Right ventricle myocardium inferior (tissue), 1 donor: ENCODE measurements at regions not wholly inside any gene's neighbourhood (a gene's known extent, or its start where the extent isn't known, plus 50 kb on each side); places are given as distances from the start of the nearest gene placed in this dataset.
A peak's percentile ranks its signal among the peaks of the same experiment; 100 is the strongest.
"Not testable (repeated sequence)": the region's sequence is repeated elsewhere in the genome, so short reads cannot be mapped to it uniquely, and the experiment has no call there.

Experiments used
- ATAC-seq: fragments of 200-7000 bp; cut with Tn5 transposase; one replicate; pipeline ENCODE4 v1.9.1; 2020; ENCODE audit warnings: mild to moderate bottlenecking, moderate library complexity
- DNase-seq: peaks from one replicate; pipeline ENCODE4 v3.0.0; 2021; ENCODE audit errors: missing footprints
- intact Hi-C: fragments of 100-400 bp; cut with DNase I; formaldehyde crosslinking; loops from one replicate; pipeline ENCODE4 v1.11.0; 2022
- donor health status: DM: no; HTN: yes; CAD: no; lungs with severe emphysema.

DNA sequence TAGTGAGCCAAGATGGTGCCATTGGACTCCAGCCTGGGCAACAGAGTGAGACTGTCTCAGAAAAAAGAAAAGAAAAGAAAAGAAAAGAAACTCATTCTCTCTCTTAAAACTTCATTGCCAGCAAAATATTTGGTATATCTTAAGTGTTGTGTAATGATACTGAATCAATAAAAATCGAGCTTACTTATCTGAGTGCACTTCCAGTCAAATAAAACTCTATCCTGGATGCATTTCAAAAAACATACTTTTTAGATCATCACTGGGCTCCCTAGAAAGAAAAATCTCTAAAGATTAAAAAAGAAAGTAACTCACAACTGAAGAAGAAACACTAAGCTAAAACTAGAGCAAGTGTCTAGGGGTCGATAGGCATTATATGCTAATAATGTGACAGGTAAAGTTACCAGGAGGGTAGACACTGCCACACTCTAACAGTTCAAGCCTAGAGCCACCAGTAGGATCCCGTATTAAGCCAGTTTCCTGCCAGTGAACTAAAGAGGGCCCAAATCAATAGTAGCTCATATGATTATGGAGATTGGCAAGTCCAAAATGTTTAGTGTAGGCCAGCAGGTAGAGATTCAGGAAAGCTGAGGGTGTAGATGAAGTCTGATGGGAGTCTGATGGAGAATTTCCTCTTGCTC is 242.1 kb upstream of the CYRIA start:
- no peak for ATAC-seq
- no peak for DNase-seq
- intact Hi-C loops = no loop called here

DNA sequence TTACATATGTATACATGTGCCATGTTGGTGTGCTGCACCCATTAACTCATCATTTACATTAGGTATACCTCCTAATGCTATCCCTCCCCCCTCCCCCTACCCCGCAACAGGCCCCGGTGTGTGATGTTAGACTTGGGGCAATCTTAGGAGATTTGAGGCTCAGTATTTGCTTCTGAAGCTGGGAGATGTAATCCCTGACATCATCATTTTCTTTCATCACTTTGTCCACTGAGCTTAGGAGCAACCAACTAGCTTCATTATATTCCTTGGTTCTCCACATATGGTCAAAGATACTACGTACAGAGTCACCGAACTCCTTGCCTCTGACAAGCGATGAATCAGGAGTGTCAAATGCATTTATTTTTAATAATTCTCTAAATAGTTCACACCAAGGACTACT is 239.7 kb upstream of the CYRIA start:
- ATAC-seq, DNase-seq, intact Hi-C loops: not testable (repeated sequence)

DNA sequence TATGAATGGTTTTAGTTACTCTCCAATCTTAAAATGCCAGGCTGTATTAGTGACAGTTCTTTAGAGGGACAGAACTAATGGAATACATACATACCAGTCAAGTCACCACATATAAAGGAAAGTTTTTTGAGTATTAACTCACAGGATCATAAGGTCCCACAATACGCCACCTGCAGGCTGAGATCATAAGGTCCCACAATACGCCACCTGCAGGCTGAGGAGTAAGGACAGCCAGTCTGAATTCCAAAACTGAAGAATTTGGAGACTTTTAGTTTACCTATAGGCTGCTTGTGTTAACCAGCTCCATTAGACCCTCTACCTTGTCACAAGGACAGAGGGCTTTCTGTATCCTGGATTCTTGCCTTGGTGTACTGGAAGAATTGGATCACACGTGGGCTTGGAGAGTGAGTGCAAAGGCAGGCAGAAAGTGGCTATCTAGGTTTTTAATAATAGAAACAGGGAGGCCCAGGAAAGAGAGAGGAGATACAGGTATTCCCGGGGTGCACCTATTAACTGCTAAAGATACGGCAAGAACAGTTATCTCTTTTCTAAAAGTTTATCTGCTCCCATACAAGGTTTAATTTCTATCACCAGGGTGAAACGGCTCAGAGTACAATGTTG is 234.9 kb upstream of the CYRIA start:
- DNase-seq = no peak
- intact Hi-C loops = no loop called here
- ATAC-seq = no peak

DNA sequence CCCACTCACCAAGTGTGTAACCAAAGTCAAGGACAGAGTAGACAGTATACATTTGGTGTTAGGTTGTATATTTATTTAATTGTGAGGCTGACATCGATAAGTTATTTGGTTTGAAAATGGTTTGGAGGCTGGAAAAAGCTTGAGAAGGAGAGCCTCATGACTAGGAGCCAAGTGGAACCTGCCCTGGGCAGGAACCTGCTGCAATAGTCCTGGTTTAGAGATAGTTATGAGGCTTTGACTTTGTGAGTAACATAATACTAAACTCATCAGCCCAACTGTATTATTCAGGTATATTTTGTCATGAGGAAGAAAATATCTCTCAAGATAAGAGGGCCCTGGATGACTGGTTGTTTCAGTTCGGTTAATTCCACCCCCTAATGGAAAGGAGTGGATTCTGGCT is 234.3 kb upstream of the CYRIA start:
- ATAC-seq = no peak
- DNase-seq = no peak
- intact Hi-C loops = no loop called here

DNA sequence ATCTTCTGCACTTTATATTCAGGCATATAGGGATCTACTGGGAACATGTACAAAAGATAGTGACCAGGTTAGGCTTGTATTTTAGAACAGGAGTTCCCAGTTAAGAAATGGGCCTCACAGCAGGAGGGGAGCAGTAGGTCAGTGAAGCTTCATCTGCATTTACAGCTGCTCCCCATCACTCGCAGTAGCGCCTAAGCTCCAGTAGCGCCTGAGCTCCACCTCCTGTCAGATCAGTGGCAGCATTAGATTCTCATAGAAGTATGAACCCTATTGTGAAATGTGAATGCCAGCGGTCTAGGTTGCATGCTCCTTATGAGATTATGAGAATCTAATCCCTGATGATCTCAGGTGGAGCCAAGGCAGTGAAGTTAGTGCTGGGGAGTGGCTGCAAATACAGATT is 224.4 kb upstream of the CYRIA start:
- ATAC-seq = no peak
- DNase-seq = no peak
- intact Hi-C loops = no loop called here

DNA sequence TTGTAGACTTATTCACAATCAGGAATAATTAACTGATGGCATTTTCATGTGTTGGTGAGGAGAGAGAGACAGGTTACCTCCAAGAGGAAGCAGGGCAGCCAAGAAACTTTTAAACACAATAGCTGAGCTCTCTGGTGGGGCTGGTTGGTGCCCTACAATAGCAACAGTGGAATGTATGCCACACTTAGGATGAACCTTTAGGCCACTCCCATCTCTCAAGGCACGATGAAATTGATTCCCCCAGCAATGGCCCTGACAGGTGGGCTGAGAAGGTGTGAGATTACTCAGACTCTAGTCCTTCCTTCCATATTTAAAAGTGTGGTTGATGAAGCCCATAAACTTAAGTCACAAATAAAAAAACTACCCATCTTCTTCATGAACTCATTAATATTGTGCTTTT is 219.4 kb upstream of the CYRIA start:
- DNase-seq (no peak), ATAC-seq (no peak)
- intact Hi-C loops = no loop called here

DNA sequence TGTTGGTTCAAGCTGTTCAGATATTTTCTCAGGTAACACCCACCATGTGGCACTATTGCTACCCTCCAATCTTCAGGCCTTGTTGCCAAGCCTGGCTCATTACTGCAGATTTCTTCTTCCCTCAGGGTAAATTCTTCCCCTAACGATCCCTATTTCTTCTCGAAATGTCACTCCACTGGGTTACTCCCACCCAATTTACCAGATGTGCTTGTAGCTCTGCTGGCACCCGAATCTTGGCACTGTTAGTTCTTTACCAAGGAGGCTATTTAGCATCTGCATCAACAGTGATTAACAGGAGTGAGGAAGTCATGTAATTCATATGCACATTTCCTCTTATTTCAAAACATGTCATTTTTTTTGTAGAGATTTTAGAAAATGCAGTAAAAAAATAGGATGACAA is 217.1 kb upstream of the CYRIA start:
- DNase-seq (no peak), ATAC-seq (no peak)
- intact Hi-C loops = no loop called here

DNA sequence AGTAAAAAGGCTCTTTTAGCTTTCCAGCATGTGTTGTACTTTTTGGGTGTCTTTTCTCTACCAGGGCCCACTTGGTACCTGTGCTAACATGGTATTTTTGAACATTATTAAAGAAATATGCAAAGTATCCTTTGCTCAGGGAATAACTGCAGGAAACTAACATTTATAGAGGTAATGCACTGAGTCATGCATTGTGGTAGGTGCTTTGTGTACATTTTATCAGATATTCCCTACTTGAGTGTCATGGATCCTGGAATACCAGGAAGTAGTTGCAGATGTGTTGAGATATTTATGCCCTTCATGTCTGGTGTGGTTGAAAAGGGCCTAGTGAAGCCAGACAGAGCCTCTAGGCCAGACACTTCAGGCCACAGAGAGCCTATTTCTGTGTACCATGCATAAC is 215.5 kb upstream of the CYRIA start:
- ATAC-seq (no peak), DNase-seq (no peak)
- intact Hi-C loops = no loop called here

DNA sequence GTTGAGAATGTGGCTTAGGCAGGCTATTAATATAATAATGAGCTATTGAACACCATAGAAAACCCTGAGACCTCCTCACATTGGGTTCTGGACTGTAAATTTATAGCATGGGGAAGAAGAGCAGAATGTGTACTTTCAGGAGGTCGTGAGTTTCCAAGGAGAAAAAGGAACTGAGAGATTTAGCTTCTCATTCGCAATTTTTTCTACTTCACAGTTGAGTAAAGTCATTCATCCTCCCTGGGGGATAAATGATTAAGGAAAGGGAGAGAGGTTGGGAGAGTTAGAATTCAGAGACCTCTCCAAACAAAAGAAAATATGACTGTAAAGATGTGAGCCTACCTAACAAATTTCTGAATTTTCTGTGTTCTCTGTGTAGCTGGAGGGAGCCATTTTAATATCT is 205.8 kb upstream of the CYRIA start:
- DNase-seq (no peak), ATAC-seq (no peak)
- intact Hi-C loops = no loop called here

DNA sequence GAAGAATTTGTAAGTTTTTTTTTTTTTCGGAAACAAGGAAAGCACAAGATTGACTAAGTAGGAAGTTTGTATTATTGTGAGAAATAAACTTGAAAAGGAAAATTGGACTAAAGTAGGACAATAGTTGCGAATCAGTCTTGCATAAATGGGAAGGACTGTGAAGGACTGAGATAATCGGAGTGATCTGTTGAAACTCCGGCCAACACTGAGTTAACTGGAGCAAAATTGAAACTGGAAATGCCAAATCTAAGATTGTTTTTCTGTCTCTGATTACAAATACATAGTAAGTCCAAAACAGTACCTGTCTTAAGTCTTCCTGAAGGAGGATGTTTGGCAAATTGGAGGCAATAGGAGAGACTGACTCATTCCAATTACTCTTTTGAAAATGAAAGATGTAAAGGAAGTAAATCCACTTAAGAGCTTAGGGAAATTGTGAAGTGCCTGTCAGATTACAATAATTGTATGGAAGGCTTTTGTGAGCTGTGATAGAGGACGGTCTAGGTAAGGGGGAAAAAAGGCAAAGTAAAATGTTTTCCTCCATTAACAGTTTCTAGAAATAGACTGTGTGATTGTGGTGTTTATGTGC is 204.9 kb upstream of the CYRIA start:
- ATAC-seq (no peak), DNase-seq (no peak)
- intact Hi-C loops = no loop called here

DNA sequence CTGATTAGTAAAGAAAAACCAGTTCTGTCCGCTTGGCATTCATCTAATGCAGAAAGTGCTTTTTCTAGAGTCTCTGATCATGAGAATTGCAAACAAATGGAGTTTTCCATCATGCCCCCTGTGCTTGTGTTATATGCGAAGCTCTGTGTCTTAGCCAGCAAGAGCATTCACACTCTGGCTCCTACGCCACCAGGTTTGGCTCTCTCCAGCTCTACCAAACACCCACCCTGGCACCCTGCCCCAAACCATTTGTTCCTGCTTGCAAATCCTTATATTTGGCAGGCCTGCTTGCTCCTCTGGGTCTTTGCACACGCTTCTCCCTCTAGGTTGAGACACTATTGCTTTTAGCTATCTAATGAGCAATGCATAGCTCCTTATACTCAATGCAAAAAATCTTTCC is 204.1 kb upstream of the CYRIA start:
- peak; percentile 42 for DNase-seq
- ATAC-seq = no peak
- intact Hi-C loops = no loop called here

DNA sequence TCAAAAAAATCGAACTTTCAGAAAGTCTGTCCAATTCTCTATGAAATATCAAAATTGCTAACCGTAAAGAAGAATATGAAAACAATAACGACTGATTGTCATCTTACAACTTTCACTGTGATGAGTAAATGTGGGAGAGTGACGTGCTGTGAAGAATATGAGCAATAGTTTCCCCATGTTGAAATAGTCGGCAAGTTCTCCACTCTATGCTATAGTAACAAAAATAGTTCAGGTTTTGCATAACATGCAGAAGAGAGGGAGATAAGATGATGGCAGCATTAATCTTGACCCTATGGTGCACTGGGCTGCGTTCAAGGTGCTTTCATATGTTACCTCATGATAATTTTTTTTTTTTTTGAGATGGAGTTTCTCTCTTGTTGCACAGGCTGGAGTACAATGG is 196.8 kb upstream of the CYRIA start:
- DNase-seq = no peak
- ATAC-seq = no peak
- intact Hi-C loops = no loop called here

DNA sequence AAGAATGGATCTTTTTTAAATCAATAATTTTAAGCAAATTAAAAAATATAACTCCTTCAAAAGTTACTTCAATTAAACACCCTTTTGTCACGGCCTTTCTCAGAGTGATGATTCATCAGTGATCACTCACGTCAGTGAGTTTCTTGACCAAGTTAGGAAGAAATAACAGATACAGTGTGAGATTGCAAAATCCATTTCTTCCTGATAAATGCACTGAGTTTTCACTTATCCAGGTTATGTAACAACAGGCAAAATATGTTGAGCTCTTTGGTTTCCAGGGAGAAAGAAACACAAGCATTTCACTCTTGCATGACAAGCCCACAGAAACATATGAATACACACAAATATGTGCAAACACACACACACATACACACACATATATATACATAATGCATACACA is 195.9 kb upstream of the CYRIA start:
- no peak for DNase-seq
- intact Hi-C loops = no loop called here
- peak; percentile 31 for ATAC-seq

DNA sequence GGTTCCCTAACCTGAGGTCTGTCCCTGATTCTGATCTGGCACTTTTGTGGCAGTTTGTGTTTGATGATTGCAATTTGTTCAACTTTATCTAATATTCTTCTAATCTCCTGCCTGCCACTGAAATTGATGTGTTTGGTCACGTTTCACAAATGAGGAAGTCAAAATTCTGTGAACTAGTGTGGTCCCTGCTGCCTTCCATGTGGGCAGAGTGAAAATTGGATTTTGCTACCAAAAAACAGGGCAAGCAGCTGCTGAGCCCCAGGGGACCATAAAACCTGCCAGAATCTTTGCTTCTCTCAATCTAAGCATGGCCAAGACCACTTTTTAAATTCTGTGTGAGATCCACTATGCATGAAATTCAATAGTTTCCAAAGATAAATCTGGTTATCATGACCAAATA is 195.5 kb upstream of the CYRIA start:
- ATAC-seq (no peak), DNase-seq (no peak)
- intact Hi-C loops = no loop called here

DNA sequence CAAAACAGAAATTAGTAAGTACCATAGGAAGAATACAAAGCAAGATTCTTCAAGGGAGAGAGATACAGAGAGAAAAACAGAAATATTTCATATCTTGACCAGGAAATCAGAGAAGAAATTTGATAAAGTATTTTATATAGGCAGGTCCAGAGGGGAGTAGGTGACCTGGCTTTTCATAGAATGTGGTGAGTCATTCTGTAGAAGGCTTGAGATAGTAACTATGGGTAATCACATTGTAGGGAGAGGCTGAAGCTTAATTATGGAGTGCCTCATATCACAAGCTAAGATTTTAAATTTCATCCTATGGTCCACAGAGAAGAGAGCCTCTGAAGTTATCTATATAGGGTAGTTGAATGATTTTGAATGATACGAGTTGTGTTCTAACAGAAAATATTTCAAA is 195.0 kb upstream of the CYRIA start:
- DNase-seq (no peak), ATAC-seq (no peak)
- intact Hi-C loops = no loop called here

DNA sequence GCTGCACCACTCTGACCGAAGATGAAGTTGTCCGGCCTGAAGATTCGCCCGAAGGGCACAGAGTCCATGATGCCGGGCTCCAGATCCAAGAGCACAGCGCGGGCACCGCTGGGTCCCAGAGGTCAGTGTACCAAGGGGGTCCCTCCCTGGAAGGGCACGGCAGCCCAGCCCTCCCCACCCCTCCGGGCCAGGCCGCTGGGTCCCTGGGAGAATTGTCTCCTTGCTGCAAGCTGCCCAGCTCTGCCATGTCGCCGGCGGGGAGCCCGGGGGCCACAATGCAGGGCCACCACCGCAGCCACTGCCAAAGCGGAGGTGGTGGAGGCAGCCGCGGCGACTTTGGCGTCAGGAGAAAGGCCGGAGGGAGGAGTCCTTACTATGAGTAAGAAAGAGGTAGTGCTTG is 189.5 kb upstream of the CYRIA start:
- ATAC-seq = no peak
- intact Hi-C loops = no loop called here

DNA sequence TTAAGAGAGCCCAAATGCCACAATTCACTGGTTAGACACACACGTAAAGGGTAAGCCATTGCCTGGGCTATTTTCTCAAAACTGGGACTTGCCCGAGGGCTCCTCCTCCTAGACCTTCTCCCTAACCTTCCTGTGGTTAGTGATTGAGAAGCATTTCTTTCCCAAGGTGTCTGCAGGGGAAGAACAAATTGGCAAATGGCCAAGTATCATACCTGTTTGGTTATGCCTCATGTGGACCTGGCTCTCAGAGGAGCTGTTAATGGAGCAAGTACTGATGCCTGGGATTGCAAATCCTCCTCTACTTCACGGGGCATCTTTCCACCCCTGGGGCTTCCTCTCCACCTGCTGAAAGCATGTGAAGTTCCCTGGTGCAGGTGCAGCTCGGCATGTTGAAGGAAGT is 187.5 kb upstream of the CYRIA start:
- ATAC-seq = no peak
- no peak for DNase-seq
- intact Hi-C loops = no loop called here

More for the DNA sequence above, 189.5 kb upstream of the CYRIA start:
- DNase-seq = peak; percentile 51

DNA sequence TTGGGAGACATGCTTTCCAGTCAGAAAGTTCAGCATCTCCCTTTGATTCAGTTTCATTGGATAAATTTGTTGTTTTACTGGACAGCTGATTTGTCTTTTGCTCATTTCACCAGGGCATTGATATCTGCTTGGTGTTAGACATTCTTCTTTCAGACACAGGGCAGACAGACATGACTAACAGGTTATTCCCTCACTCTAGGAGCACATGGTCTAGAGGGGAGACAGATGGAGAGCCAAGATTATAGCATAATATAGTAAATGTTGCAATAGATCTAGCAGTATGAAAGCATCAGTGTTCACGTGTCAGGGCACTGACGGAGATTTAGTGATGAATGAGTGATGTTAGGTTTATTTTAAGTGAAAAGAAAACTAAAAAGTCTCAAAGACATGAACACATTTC is 187.0 kb upstream of the CYRIA start:
- DNase-seq (no peak), ATAC-seq (no peak)
- intact Hi-C loops = no loop called here

DNA sequence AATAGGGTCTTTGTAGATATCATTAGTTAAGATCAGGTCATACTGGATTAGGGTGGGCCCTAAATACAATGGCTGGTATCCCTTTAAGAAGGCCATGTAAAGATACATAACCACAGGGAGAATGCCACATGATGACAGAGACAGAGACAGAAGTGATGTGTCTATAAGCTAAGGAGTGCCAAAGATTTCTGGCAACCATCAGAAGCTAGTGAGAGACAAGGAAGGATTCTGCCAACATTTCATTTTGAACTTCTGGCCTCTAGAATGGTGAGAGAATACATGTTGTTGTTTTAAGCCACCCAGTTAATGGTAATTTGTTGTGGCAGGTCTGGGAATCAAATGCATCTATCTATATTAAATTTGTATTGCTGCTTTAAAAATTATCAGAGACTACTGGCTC is 185.5 kb upstream of the CYRIA start:
- DNase-seq = no peak
- ATAC-seq = no peak
- intact Hi-C loops = no loop called here

DNA sequence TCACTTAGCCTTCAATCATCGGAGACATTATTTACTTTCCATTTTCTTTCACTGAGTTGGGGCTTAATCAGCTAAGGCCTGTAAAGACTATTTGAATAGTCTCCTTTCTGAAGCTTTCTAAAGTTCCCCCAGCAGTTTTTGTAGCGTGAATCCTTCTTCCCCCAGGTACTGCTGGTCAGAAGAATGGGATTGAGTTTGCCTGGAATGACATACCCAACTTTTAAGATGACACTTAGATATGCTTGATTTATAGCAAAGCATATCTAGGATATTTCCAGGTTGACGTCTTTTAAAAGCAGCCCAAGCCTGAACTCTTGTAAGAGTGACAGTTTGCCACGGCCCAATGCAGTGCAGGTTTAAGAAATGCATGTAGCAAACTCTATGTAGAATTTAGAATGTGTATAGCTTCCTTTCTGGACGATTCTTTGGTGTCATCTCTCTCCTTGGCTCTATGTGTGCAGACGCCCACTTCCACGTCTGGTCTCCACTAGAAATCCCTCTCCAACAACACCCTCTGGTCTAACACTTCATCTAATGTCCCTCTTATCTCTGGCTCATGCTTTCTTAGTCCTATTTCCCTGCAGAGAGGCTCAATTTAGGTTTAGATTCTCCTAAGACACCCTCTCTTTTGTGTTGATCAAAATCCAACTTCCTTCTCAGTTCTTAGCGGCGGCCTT is 175.0 kb upstream of the CYRIA start:
- DNase-seq (no peak), ATAC-seq (no peak)
- intact Hi-C loops = no loop called here
